ENCODE measurements at regions not wholly inside any gene's neighbourhood (a gene's known extent, or its start where the extent isn't known, plus 50 kb on each side); places are given as distances from the start of the nearest gene placed in this dataset.

DNA sequence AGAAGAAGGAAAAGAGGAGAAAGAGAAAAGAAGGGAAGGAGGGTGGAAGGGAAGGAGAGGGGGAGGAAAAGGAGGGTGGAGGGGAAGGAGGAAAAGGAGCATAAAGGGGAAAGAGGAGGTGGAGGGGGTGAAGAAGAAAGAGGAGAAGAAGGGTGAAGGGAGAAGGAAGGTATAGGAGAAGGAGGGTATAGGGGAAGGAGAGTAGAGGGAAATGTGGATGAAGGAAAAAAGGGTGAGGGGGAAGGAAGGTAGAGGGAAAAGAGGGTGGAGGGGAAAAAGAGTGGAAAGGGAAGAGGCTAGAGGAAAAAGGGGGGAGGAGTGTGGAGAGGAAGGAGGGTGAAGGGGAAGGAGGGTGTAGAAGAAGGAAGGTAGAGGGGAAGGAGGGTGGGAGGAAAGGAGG, 928.6 kb downstream of the UQCRFS1 start:
- no peak overlapping the region for H3K4me3 ChIP-seq
- no peak overlapping the region for H3K27ac ChIP-seq
- H3K27me3 ChIP-seq: no peaks in the 10 kb centered on the region
- intact Hi-C loops (cut with DNase I): no loop called here
- no peaks in the 10 kb centered on the region for H3K9me3 ChIP-seq
- DNase-seq (no peak), ATAC-seq (no peak)
- H3K36me3 ChIP-seq: no peaks in the 10 kb centered on the region
- TF ChIP-seq POLR2A (IDR thresholded peaks at IDR 0.05): no peak
- TF ChIP-seq, protein P1, sequence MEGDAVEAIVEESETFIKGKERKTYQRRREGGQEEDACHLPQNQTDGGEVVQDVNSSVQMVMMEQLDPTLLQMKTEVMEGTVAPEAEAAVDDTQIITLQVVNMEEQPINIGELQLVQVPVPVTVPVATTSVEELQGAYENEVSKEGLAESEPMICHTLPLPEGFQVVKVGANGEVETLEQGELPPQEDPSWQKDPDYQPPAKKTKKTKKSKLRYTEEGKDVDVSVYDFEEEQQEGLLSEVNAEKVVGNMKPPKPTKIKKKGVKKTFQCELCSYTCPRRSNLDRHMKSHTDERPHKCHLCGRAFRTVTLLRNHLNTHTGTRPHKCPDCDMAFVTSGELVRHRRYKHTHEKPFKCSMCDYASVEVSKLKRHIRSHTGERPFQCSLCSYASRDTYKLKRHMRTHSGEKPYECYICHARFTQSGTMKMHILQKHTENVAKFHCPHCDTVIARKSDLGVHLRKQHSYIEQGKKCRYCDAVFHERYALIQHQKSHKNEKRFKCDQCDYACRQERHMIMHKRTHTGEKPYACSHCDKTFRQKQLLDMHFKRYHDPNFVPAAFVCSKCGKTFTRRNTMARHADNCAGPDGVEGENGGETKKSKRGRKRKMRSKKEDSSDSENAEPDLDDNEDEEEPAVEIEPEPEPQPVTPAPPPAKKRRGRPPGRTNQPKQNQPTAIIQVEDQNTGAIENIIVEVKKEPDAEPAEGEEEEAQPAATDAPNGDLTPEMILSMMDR (IDR thresholded peaks at IDR 0.05): no peak
- no peaks in the 10 kb centered on the region for H3K4me1 ChIP-seq

DNA sequence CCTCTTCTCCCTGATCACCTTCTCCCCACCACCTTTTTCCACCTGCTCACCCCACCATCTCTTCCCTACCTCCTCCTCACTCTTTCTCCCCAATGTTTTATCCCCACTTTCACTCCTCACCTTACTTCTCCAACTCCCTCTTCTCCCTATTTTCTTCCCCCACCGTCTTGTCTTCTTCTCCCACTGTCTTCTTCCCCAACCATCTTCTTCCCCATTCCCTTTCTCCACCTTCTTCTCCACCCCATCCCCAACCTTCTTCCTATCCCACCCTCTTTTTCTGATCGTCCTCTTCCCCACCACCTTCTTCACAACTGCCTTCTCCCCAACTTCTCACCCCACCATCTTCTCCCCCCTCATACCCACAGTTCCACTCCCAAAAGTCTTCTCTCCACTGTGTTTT, 929.4 kb downstream of the UQCRFS1 start:
- no peaks in the 10 kb centered on the region for H3K27me3 ChIP-seq
- no peak overlapping the region for H3K27ac ChIP-seq
- 48% methylated on average over 2 of the region's 2 CpGs for WGBS (ENCODE audit: insufficient coverage, low coverage, low lambda C conversion rate, missing lambda C conversion rate)
- no peak overlapping the region for H3K4me3 ChIP-seq
- DNase-seq (no peak), ATAC-seq (no peak)
- H3K36me3 ChIP-seq: no peaks in the 10 kb centered on the region
- no peaks in the 10 kb centered on the region for H3K4me1 ChIP-seq
- intact Hi-C loops (cut with DNase I): no loop called here
- H3K9me3 ChIP-seq: no peaks in the 10 kb centered on the region
- TF ChIP-seq, protein P1 (IDR thresholded peaks at IDR 0.05): no peak
- no peak for TF ChIP-seq POLR2A (IDR thresholded peaks at IDR 0.05)

DNA sequence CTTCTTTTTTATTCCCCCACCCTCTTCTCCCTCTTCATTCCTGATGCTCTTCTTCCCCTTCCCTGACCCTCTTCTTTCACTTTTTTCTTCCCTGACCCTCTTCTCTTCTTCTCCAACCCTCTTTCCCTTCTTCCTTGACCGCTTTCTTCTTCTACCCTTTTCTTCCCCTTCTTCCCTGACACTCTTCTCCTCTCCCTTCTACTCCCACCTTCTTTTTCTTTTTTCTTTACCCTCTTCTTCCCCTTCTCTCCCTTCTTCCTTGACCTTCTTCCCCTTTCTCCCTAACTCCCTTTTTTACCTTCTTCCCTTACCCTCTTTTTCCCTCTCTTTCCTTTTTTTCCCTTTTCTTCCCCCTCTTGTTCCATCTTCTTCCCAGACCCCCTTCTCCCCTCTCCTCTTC, 931.3 kb downstream of the UQCRFS1 start:
- Histone ChIP-seq H3K27me3 (no peaks in the 10 kb centered on the region), H3K4me3 (no peak overlapping the region), H3K9me3 (no peaks in the 10 kb centered on the region), H3K4me1 (no peaks in the 10 kb centered on the region), H3K27ac (no peak overlapping the region), H3K36me3 (no peaks in the 10 kb centered on the region)
- ATAC-seq (no peak), DNase-seq (no peak)
- TF ChIP-seq POLR2A (IDR thresholded peaks at IDR 0.05): no peak
- TF ChIP-seq, protein P1 (IDR thresholded peaks at IDR 0.05): no peak
- intact Hi-C loops (cut with DNase I): no loop called here
- WGBS (ENCODE audit: insufficient coverage, low coverage, low lambda C conversion rate, missing lambda C conversion rate): 89% methylated on average over 1 of the region's 1 CpG

DNA sequence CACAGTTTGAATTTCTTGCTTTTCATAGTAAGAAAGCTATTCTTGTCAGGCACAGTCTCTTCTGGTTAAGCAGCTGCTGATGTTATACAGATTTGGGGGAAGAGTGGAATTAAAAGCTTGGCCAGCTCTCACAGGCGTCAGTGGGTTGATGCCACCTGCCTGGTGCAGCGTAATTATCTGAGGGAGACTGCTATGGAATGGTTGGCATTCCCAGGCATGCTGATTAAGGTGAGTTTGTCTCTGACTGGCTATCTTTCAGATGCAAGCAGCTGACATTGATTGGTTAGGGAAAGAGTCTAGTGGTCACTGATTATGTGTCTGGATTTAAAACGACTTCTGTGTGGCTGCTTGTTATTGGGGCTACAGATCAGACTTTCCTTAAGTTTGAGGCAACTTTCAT, 948.4 kb downstream of the UQCRFS1 start:
- WGBS (ENCODE audit: insufficient coverage, low coverage, low lambda C conversion rate, missing lambda C conversion rate): 32% methylated on average over 3 of the region's 3 CpGs
- no peak for TF ChIP-seq POLR2A (IDR thresholded peaks at IDR 0.05)
- intact Hi-C loops (cut with DNase I): no loop called here
- Histone ChIP-seq H3K27me3 (no peaks in the 10 kb centered on the region), H3K4me3 (no peak overlapping the region), H3K36me3 (no peaks in the 10 kb centered on the region), H3K9me3 (no peaks in the 10 kb centered on the region), H3K4me1 (no peaks in the 10 kb centered on the region), H3K27ac (no peak overlapping the region)
- DNase-seq: no peak
- ATAC-seq: no peak

DNA sequence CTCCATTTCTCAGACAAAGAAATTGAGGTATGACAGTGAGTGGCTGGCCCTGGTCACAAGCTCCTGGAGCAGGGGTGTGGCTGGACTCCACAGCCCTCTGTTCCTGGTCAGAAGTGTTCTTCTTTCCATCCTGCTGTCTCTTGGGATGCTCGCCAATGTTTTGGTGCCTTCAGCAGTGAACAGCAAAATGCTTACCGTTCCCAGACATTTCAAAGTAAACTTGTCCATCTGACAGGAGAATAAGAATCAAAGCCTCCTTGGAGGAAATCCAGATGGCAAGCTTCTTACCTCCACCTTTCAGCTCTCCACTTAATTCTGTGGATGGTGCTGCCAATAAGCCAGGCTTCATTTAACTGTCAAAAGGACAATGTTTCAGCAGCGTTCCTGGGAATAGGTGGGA, 954.1 kb downstream of the UQCRFS1 start:
- DNase-seq (no peak), ATAC-seq (no peak)
- WGBS (ENCODE audit: insufficient coverage, low coverage, low lambda C conversion rate, missing lambda C conversion rate): 39% methylated on average over 3 of the region's 3 CpGs
- H3K9me3 ChIP-seq: no peaks in the 10 kb centered on the region
- H3K27me3 ChIP-seq: no peaks in the 10 kb centered on the region
- H3K4me1 ChIP-seq: no peaks in the 10 kb centered on the region
- TF ChIP-seq, protein P1 (IDR thresholded peaks at IDR 0.05): no peak
- no peak for TF ChIP-seq POLR2A (IDR thresholded peaks at IDR 0.05)
- intact Hi-C loops (cut with DNase I): no loop called here
- no peak overlapping the region for H3K4me3 ChIP-seq
- H3K36me3 ChIP-seq: no peaks in the 10 kb centered on the region
- H3K27ac ChIP-seq: no peak overlapping the region
